NB4 (cell line): ENCODE measurements at regions not wholly inside any gene's neighbourhood (a gene's known extent, or its start where the extent isn't known, plus 50 kb on each side); places are given as distances from the start of the nearest gene placed in this dataset.

Experiments
- DNase-seq: peaks from one replicate; pipeline ENCODE4 v3.0.0; 2010; ENCODE audit warnings: low read depth
- H3K4me3 ChIP-seq: one replicate; pipeline ENCODE4 v1.5.1; 2011; ENCODE audit warnings: mild to moderate bottlenecking, low read depth, low read length, moderate library complexity
- CTCF ChIP-seq: IDR thresholded peaks from one replicate; pipeline ENCODE4 v1.5.1; 2012; ENCODE audit warnings: low read depth, low read length
- MAX ChIP-seq: IDR thresholded peaks from 2 replicates; pipeline ENCODE4 v1.6.1; 2011; ENCODE audit warnings: low read depth, low read length
- MYC ChIP-seq: IDR thresholded peaks from 2 replicates; pipeline ENCODE4 v1.6.1; 2011; ENCODE audit warnings: low read depth, low read length
- POLR2A ChIP-seq: IDR thresholded peaks from 2 replicates; pipeline ENCODE4 v1.6.1; 2011; ENCODE audit warnings: mild to moderate bottlenecking; ENCODE audit not compliant: insufficient read length; ENCODE audit errors: extremely low read depth

GRCh38 chr5:169433221-169433651 is 132.3 kb upstream of the SLIT3 start:
- no peak for TF ChIP-seq MYC
- no peak for TF ChIP-seq CTCF
- TF ChIP-seq MAX: no peak
- no peak for TF ChIP-seq POLR2A
- DNase-seq: no peak
- H3K4me3 ChIP-seq: no peak overlapping the region

GRCh38 chr5:169431386-169431785 is 130.4 kb upstream of the SLIT3 start:
- TF ChIP-seq MYC: no peak
- no peak for TF ChIP-seq POLR2A
- TF ChIP-seq CTCF: no peak
- no peak for TF ChIP-seq MAX
- no peak overlapping the region for H3K4me3 ChIP-seq
- DNase-seq: no peak

GRCh38 chr5:169430671-169431070 is 129.7 kb upstream of the SLIT3 start:
- no peak for DNase-seq
- TF ChIP-seq POLR2A (no peak), CTCF (no peak), MAX (no peak), MYC (no peak)
- H3K4me3 ChIP-seq: no peak overlapping the region

- DNase-seq: no peak
- H3K4me3 ChIP-seq: no peak overlapping the region
- no peak for TF ChIP-seq CTCF
- TF ChIP-seq MYC: no peak
- no peak for TF ChIP-seq POLR2A
- no peak for TF ChIP-seq MAX
Observed at GRCh38 chr5:169429044-169429443, 128.1 kb upstream of the SLIT3 start.

- peak; percentile 36 for DNase-seq
- no peak for TF ChIP-seq CTCF
- peak; percentile 58 for TF ChIP-seq MAX
- no peak for TF ChIP-seq POLR2A
- 0 out of 2 replicates have a peak, but pooled peaks have one; percentile 10 for TF ChIP-seq MYC
Observed at GRCh38 chr5:169426784-169427183, 125.8 kb upstream of the SLIT3 start.

More at GRCh38 chr5:169426784-169427183, 125.8 kb upstream of the SLIT3 start:
- H3K4me3 ChIP-seq: no peak overlapping the region
